CD4-positive, alpha-beta T cell treated with Interferon gamma for 1 hour (primary cell): ENCODE measurements at regions not wholly inside any gene's neighbourhood (a gene's known extent, or its start where the extent isn't known, plus 50 kb on each side); places are given as distances from the start of the nearest gene placed in this dataset.
A peak's percentile ranks its signal among the peaks of the same experiment; 100 is the strongest.

Source experiments
- DNase-seq: peaks from one replicate; pipeline ENCODE4 v3.0.0-alpha.2; 2020

GRCh38 chr18:10289951-10290637, 164.3 kb upstream of the APCDD1 start:
- DNase-seq: peak; percentile 37

- peak; percentile 37 for DNase-seq
These were observed 163.7 kb upstream of the APCDD1 start for GRCh38 chr18:10290638-10291235.

- no peak for DNase-seq
These were observed 162.9 kb upstream of the APCDD1 start for GRCh38 chr18:10291568-10291981.

GRCh38 chr18:10293966-10294365, 160.5 kb upstream of the APCDD1 start:
- no peak for DNase-seq

- no peak for DNase-seq
These were observed 158.7 kb upstream of the APCDD1 start for GRCh38 chr18:10295751-10296150.

- DNase-seq: no peak
These were observed 157.9 kb upstream of the APCDD1 start for GRCh38 chr18:10296491-10296890.

- no peak for DNase-seq
These were observed 157.3 kb upstream of the APCDD1 start for GRCh38 chr18:10297086-10297485.

- no peak for DNase-seq
These were observed 156.1 kb upstream of the APCDD1 start for GRCh38 chr18:10298346-10298745.

- no peak for DNase-seq
These were observed 154.8 kb upstream of the APCDD1 start for GRCh38 chr18:10299643-10300042.

GRCh38 chr18:10300739-10301138, 153.7 kb upstream of the APCDD1 start:
- no peak for DNase-seq

GRCh38 chr18:10301831-10302483, 152.5 kb upstream of the APCDD1 start:
- DNase-seq: no peak

GRCh38 chr18:10303171-10303570, 151.3 kb upstream of the APCDD1 start:
- DNase-seq: no peak

GRCh38 chr18:10304853-10305252, 149.6 kb upstream of the APCDD1 start:
- DNase-seq: peak; percentile 8

- no peak for DNase-seq
These were observed 147.7 kb upstream of the APCDD1 start for GRCh38 chr18:10306779-10307178.

GRCh38 chr18:10308154-10308553, 146.3 kb upstream of the APCDD1 start:
- no peak for DNase-seq

GRCh38 chr18:10310626-10311025, 143.8 kb upstream of the APCDD1 start:
- DNase-seq: no peak

- no peak for DNase-seq
These were observed 142.0 kb upstream of the APCDD1 start for GRCh38 chr18:10312326-10313015.

GRCh38 chr18:10313016-10313342, 141.5 kb upstream of the APCDD1 start:
- DNase-seq: no peak

GRCh38 chr18:10314066-10314465, 140.4 kb upstream of the APCDD1 start:
- DNase-seq: no peak

GRCh38 chr18:10315522-10315921, 138.9 kb upstream of the APCDD1 start:
- DNase-seq: no peak

- DNase-seq: no peak
These were observed 137.7 kb upstream of the APCDD1 start for GRCh38 chr18:10316778-10317177.

GRCh38 chr18:10317864-10318690, 136.4 kb upstream of the APCDD1 start:
- DNase-seq: no peak

GRCh38 chr18:10318691-10318970, 135.8 kb upstream of the APCDD1 start:
- no peak for DNase-seq
